Thoracic aorta (tissue), 2 donors: ENCODE measurements at regions not wholly inside any gene's neighbourhood (a gene's known extent, or its start where the extent isn't known, plus 50 kb on each side); places are given as distances from the start of the nearest gene placed in this dataset.

Experiments used
- ATAC-seq: fragments of 150-250 bp; one replicate; pipeline ENCODE4 v1.8.0; 2017; ENCODE audit warnings: low read depth; ENCODE audit not compliant: insufficient number of reproducible peaks, low FRiP score
- DNase-seq: peaks from one replicate; pipeline ENCODE4 v3.0.0-alpha.2; 2020; ENCODE audit warnings: low spot score
- H3K27ac ChIP-seq, 2 donors: fragments of 200-600 bp; sonication (generic); 1 replicate in 1 of 2; 2 replicates in 1 of 2; pipeline ENCODE4 v1.5.1; 2016; ENCODE audit warnings: mild to moderate bottlenecking in 2 of 2, moderate library complexity in 2 of 2
- H3K27me3 ChIP-seq: fragments of 200-600 bp; sonication (generic); replicated peaks from 2 replicates; pipeline ENCODE4 v1.6.0; 2016; ENCODE audit warnings: mild to moderate bottlenecking; ENCODE audit not compliant: insufficient read depth
- H3K36me3 ChIP-seq: fragments of 200-600 bp; sonication (generic); one replicate; pipeline ENCODE4 v1.5.1; 2016
- H3K4me1 ChIP-seq, 2 donors: fragments of 200-600 bp; sonication (generic); 1 replicate in 1 of 2; 2 replicates in 1 of 2; pipeline versions ENCODE4 v1.5.1 to v1.6.0; 2016; ENCODE audit warnings: low read depth in 2 of 2, mild to moderate bottlenecking in 1 of 2; ENCODE audit not compliant: control insufficient read depth in 1 of 2
- H3K4me3 ChIP-seq: fragments of 200-600 bp; sonication (generic); 2 replicates; pipeline ENCODE4 v1.5.1; 2016; ENCODE audit warnings: mild to moderate bottlenecking
- H3K9me3 ChIP-seq: fragments of 200-600 bp; sonication (generic); 2 replicates; pipeline ENCODE4 v1.5.1; 2016
- CTCF ChIP-seq: fragments of 200-600 bp; sonication (generic); IDR thresholded peaks from one replicate; pipeline ENCODE4 v1.5.1; 2019; ENCODE audit warnings: antibody characterized with exemption

- no peak overlapping the region for H3K4me3 ChIP-seq
- H3K27ac ChIP-seq: no peak overlapping the region
- no peaks in the 10 kb centered on the region for H3K9me3 ChIP-seq
- no peak for TF ChIP-seq CTCF
- ATAC-seq: no peak
- no peaks in the 10 kb centered on the region for H3K4me1 ChIP-seq
- H3K36me3 ChIP-seq: no peaks in the 10 kb centered on the region
- DNase-seq: no peak
- H3K27me3 ChIP-seq: no peaks in the 10 kb centered on the region
These were observed 134.4 kb downstream of the EFNB2 start for GRCh38 chr13:106401081-106401480.

GRCh38 chr13:106400289-106400688 lies 135.2 kb downstream of the EFNB2 start:
- no peak overlapping the region for H3K27ac ChIP-seq
- DNase-seq (no peak), ATAC-seq (no peak)
- no peaks in the 10 kb centered on the region for H3K27me3 ChIP-seq
- no peaks in the 10 kb centered on the region for H3K36me3 ChIP-seq
- no peaks in the 10 kb centered on the region for H3K4me1 ChIP-seq
- no peaks in the 10 kb centered on the region for H3K9me3 ChIP-seq
- no peak for TF ChIP-seq CTCF
- H3K4me3 ChIP-seq: no peak overlapping the region

GRCh38 chr13:106398289-106398688 lies 137.2 kb downstream of the EFNB2 start:
- TF ChIP-seq CTCF: no peak

GRCh38 chr13:106393776-106394175 lies 141.7 kb downstream of the EFNB2 start:
- Histone ChIP-seq H3K27ac (no peak overlapping the region), H3K4me3 (no peak overlapping the region), H3K4me1 (no peaks in the 10 kb centered on the region), H3K27me3 (no peaks in the 10 kb centered on the region), H3K9me3 (no peaks in the 10 kb centered on the region), H3K36me3 (no peaks in the 10 kb centered on the region)
- no peak for TF ChIP-seq CTCF
- no peak for ATAC-seq
- DNase-seq: no peak

More at GRCh38 chr13:106398289-106398688, 137.2 kb downstream of the EFNB2 start:
- no peak overlapping the region for H3K4me3 ChIP-seq
- DNase-seq (no peak), ATAC-seq (no peak)
- no peaks in the 10 kb centered on the region for H3K27me3 ChIP-seq
- no peaks in the 10 kb centered on the region for H3K9me3 ChIP-seq
- no peaks in the 10 kb centered on the region for H3K4me1 ChIP-seq
- no peak overlapping the region for H3K27ac ChIP-seq
- no peaks in the 10 kb centered on the region for H3K36me3 ChIP-seq

- TF ChIP-seq CTCF: no peak
- ATAC-seq: no peak
- H3K9me3 ChIP-seq: no peaks in the 10 kb centered on the region
These were observed 143.8 kb downstream of the EFNB2 start for GRCh38 chr13:106391681-106392080.

More at GRCh38 chr13:106391681-106392080, 143.8 kb downstream of the EFNB2 start:
- Histone ChIP-seq H3K36me3 (no peaks in the 10 kb centered on the region), H3K4me1 (no peaks in the 10 kb centered on the region), H3K27ac (no peak overlapping the region), H3K4me3 (no peak overlapping the region), H3K27me3 (no peaks in the 10 kb centered on the region)
- DNase-seq: no peak
